ENCODE measurements at regions not wholly inside any gene's neighbourhood (a gene's known extent, or its start where the extent isn't known, plus 50 kb on each side); places are given as distances from the start of the nearest gene placed in this dataset.

DNA sequence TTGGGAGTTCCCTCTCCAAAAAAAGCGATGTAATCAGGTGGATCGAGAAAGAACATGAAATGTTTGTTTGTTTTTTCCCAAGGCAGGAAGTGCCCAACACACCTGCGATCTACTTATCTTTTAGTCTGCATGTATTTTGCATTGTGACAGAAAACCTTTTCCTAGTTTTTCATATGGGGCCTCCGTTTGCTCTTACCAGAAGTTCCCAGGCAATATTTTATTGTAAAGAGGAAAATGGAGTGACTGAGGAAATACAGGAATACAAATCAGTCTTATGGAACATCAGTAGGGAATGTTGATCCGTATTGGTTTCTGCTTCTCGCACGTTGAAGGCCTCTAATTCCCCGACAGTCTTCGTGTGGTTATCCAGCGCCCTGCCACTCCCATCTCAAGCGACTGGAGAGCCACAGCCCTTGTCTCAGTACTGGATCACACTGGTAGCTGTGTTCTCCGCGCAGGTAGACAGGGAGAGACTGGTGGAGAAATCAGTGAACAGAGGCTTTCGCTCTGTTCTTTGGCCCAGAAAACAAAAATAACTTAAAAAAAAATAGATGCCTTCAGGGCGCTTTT, 107.4 kb downstream of the TRIM27 start:
- H3K4me2 ChIP-seq (ENCODE audit: low read length), result peak overlapping the region; percentile 75
- peaks cover 50% of the 10 kb centered on the region for H3K27me3 ChIP-seq (ENCODE audit: insufficient read depth, low read length)
- H3K27ac Mint-ChIP-seq (ENCODE audit: unreplicated experiment), result no peak overlapping the region
- TF ChIP-seq EZH2 (IDR thresholded peaks at IDR 0.05; ENCODE audit: insufficient read depth, low read length), result no peak
- TF ChIP-seq, protein P1, sequence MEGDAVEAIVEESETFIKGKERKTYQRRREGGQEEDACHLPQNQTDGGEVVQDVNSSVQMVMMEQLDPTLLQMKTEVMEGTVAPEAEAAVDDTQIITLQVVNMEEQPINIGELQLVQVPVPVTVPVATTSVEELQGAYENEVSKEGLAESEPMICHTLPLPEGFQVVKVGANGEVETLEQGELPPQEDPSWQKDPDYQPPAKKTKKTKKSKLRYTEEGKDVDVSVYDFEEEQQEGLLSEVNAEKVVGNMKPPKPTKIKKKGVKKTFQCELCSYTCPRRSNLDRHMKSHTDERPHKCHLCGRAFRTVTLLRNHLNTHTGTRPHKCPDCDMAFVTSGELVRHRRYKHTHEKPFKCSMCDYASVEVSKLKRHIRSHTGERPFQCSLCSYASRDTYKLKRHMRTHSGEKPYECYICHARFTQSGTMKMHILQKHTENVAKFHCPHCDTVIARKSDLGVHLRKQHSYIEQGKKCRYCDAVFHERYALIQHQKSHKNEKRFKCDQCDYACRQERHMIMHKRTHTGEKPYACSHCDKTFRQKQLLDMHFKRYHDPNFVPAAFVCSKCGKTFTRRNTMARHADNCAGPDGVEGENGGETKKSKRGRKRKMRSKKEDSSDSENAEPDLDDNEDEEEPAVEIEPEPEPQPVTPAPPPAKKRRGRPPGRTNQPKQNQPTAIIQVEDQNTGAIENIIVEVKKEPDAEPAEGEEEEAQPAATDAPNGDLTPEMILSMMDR (IDR thresholded peaks at IDR 0.05; ENCODE audit: insufficient read depth, low read depth, low read length), result no peak
- H3K4me3 ChIP-seq (ENCODE audit: insufficient read depth, low read depth, low read length), result no peak overlapping the region
- FAIRE-seq, result no peak
- H3K36me3 Mint-ChIP-seq (ENCODE audit: low read depth, unreplicated experiment), result peaks cover 2% of the 10 kb centered on the region
- no peaks in the 10 kb centered on the region for H3K36me3 ChIP-seq (ENCODE audit: insufficient read depth, low read length)
- peaks cover 5% of the 10 kb centered on the region for H3K4me1 Mint-ChIP-seq (ENCODE audit: low read depth, unreplicated experiment)
- H3K4me1 ChIP-seq (ENCODE audit: insufficient read depth, low read length), result no peaks in the 10 kb centered on the region
- no peak overlapping the region for H2AFZ ChIP-seq (ENCODE audit: low read depth, low read length)
- peak overlapping the region; percentile 79 for H3K4me3 Mint-ChIP-seq (ENCODE audit: unreplicated experiment)
- H3K9me3 ChIP-seq (ENCODE audit: insufficient read depth, low read depth, low read length), result no peaks in the 10 kb centered on the region
- peaks cover 80% of the 10 kb centered on the region for H3K27me3 Mint-ChIP-seq (ENCODE audit: low read depth, unreplicated experiment)
- no peaks in the 10 kb centered on the region for H3K79me2 ChIP-seq (ENCODE audit: insufficient read depth, low read length)
- H3K9ac ChIP-seq (ENCODE audit: low read length), result no peak overlapping the region
- H4K20me1 ChIP-seq (ENCODE audit: insufficient read depth, low read length), result no peaks in the 10 kb centered on the region
- no peak for DNase-seq (ENCODE audit: low read depth)
- peaks cover 11% of the 10 kb centered on the region for H3K9me3 Mint-ChIP-seq (ENCODE audit: unreplicated experiment)
- H3K27ac ChIP-seq (ENCODE audit: low read depth, low read length), result no peak overlapping the region

DNA sequence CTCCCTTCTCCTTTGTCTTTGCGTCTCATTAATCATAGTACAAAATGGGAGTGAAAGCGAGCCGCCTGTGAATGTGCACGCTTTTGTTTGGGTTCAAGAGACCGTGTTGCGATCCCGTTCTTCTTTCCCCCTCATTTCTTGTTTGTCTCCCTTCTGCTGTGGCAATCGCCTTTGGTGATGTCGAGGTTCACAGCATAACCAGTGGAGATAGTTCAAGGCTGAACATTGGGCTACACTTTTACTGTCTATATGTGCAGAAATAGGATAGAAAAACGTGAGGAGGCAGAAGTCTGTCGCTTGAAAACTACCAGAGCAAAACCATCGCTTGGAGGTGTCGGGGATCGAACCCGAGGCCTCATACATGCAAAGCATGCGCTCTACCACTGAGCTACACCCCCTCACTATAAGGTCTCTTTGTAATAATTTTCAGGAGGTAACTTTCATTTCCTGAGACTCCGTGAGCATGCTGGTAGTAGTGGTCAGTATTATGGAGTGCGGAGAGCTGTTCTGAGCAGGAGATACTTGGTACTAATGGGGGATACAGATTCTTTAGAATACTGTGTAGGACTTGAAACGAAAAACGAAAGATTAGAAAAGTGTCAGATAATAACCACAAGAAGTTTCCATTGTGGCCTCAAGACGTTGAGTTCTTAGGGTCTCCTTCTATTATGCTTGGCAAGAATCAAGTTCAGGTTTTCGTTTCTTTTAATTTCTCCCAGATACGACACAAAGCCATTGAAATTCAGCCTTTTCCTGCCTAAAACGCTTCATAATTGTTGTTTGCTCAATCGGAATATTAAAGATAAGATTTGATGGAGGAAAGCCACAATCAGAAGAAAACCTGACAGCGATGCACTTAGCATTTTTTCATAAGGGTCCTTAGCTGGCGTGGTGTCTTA, 106.6 kb downstream of the TRIM27 start:
- H3K4me3 ChIP-seq (ENCODE audit: insufficient read depth, low read depth, low read length), result peak overlapping the region; percentile 23
- peak; percentile 58 for DNase-seq (ENCODE audit: low read depth)
- Mint-ChIP-seq H3K9me3 (ENCODE audit: unreplicated experiment) (peaks cover 14% of the 10 kb centered on the region), H3K4me1 (ENCODE audit: low read depth, unreplicated experiment) (peaks cover 5% of the 10 kb centered on the region), H3K36me3 (ENCODE audit: low read depth, unreplicated experiment) (peaks cover 2% of the 10 kb centered on the region), H3K27ac (ENCODE audit: unreplicated experiment) (no peak overlapping the region), H3K4me3 (ENCODE audit: unreplicated experiment) (peak overlapping the region; percentile 79), H3K27me3 (ENCODE audit: low read depth, unreplicated experiment) (peaks cover 79% of the 10 kb centered on the region)
- no peaks in the 10 kb centered on the region for H4K20me1 ChIP-seq (ENCODE audit: insufficient read depth, low read length)
- no peak overlapping the region for H3K27ac ChIP-seq (ENCODE audit: low read depth, low read length)
- H3K9ac ChIP-seq (ENCODE audit: low read length), result no peak overlapping the region
- H3K27me3 ChIP-seq (ENCODE audit: insufficient read depth, low read length), result peaks cover 46% of the 10 kb centered on the region
- H2AFZ ChIP-seq (ENCODE audit: low read depth, low read length), result no peak overlapping the region
- H3K36me3 ChIP-seq (ENCODE audit: insufficient read depth, low read length), result no peaks in the 10 kb centered on the region
- no peaks in the 10 kb centered on the region for H3K4me1 ChIP-seq (ENCODE audit: insufficient read depth, low read length)
- no peaks in the 10 kb centered on the region for H3K9me3 ChIP-seq (ENCODE audit: insufficient read depth, low read depth, low read length)
- no peaks in the 10 kb centered on the region for H3K79me2 ChIP-seq (ENCODE audit: insufficient read depth, low read length)
- FAIRE-seq, result peak; percentile 34
- TF ChIP-seq, protein P1 (IDR thresholded peaks at IDR 0.05; ENCODE audit: insufficient read depth, low read depth, low read length), result no peak
- no peak for TF ChIP-seq EZH2 (IDR thresholded peaks at IDR 0.05; ENCODE audit: insufficient read depth, low read length)
- H3K4me2 ChIP-seq (ENCODE audit: low read length), result peak overlapping the region; percentile 75

DNA sequence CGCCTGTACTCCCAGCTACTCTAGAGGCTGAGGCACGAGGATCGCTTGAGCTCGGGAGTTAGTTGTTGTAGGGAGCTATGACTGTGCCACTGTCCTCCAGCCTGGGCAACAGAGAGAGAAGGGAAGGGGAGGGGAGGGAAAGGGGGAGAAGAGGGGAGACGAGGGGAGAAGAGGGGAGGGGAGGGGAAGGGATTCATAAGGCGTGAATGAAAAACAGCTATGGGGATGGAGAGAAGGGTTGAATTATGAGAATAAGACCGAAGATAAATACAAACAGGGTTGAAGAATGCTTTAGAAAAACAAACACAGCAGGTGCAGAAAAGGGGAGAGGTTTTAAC, 106.0 kb downstream of the TRIM27 start:
- Histone ChIP-seq H3K4me1 (ENCODE audit: insufficient read depth, low read length) (no peaks in the 10 kb centered on the region), H3K36me3 (ENCODE audit: insufficient read depth, low read length) (no peaks in the 10 kb centered on the region), H3K4me3 (ENCODE audit: insufficient read depth, low read depth, low read length) (peak overlapping the region; percentile 23), H3K9me3 (ENCODE audit: insufficient read depth, low read depth, low read length) (no peaks in the 10 kb centered on the region), H3K27ac (ENCODE audit: low read depth, low read length) (no peak overlapping the region), H2AFZ (ENCODE audit: low read depth, low read length) (no peak overlapping the region), H3K27me3 (ENCODE audit: insufficient read depth, low read length) (peaks cover 40% of the 10 kb centered on the region), H3K79me2 (ENCODE audit: insufficient read depth, low read length) (no peaks in the 10 kb centered on the region), H4K20me1 (ENCODE audit: insufficient read depth, low read length) (no peaks in the 10 kb centered on the region), H3K9ac (ENCODE audit: low read length) (no peak overlapping the region), H3K4me2 (ENCODE audit: low read length) (peak overlapping the region; percentile 75)
- Mint-ChIP-seq H3K27ac (ENCODE audit: unreplicated experiment) (no peak overlapping the region), H3K27me3 (ENCODE audit: low read depth, unreplicated experiment) (peaks cover 73% of the 10 kb centered on the region), H3K9me3 (ENCODE audit: unreplicated experiment) (peaks cover 15% of the 10 kb centered on the region), H3K4me3 (ENCODE audit: unreplicated experiment) (peak overlapping the region; percentile 79), H3K4me1 (ENCODE audit: low read depth, unreplicated experiment) (peaks cover 5% of the 10 kb centered on the region), H3K36me3 (ENCODE audit: low read depth, unreplicated experiment) (no peaks in the 10 kb centered on the region)
- FAIRE-seq (no peak), DNase-seq (ENCODE audit: low read depth) (no peak)
- TF ChIP-seq EZH2 (IDR thresholded peaks at IDR 0.05; ENCODE audit: insufficient read depth, low read length), result no peak
- TF ChIP-seq, protein P1 (IDR thresholded peaks at IDR 0.05; ENCODE audit: insufficient read depth, low read depth, low read length), result no peak
